GM21529 (cell line): ENCODE measurements at regions not wholly inside any gene's neighbourhood (a gene's known extent, or its start where the extent isn't known, plus 50 kb on each side); places are given as distances from the start of the nearest gene placed in this dataset.
"Not testable (repeated sequence)": the region's sequence is repeated elsewhere in the genome, so short reads cannot be mapped to it uniquely, and the experiment has no call there.

Experiments
- ATAC-seq: cut with Tn5 transposase; IDR thresholded peaks from one replicate; pipeline ENCODE4 v1.9.1; 2021; ENCODE audit not compliant: unreplicated experiment

DNA sequence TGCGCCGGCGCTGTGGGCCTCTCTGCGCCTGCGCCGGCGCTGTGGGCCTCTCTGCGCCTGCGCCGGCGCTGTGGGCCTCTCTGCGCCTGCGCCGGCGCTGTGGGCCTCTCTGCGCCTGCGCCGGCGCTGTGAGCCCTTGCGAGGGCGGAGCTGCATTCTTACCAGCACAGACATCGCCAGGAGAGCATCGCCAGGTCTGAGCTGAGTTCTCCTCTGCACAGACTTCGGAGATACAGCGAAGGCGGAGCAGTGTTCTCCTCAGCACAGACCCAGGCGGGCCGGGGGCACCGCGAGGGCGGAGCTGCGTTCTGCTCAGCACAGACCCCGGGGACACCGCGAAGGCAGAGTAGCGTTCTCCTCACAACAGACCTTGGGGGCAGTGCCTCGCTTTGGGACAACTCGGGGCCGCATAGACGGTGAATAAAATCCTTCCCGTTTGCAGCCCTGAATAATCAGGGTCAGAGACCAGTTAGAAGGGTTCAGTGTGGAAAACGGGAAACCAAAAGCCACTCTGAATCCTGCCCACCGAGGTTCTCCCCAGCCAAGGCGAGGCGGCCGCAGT is 1268.1 kb downstream of the FOXD4L5 start:
- peak; percentile 51 for ATAC-seq

- ATAC-seq = not testable (repeated sequence)
These were observed 1268.8 kb downstream of the FOXD4L5 start for GRCh38 chr9:64016246-64016645.

- ATAC-seq = no peak
These were observed 1269.9 kb downstream of the FOXD4L5 start for GRCh38 chr9:64015136-64015535.

DNA sequence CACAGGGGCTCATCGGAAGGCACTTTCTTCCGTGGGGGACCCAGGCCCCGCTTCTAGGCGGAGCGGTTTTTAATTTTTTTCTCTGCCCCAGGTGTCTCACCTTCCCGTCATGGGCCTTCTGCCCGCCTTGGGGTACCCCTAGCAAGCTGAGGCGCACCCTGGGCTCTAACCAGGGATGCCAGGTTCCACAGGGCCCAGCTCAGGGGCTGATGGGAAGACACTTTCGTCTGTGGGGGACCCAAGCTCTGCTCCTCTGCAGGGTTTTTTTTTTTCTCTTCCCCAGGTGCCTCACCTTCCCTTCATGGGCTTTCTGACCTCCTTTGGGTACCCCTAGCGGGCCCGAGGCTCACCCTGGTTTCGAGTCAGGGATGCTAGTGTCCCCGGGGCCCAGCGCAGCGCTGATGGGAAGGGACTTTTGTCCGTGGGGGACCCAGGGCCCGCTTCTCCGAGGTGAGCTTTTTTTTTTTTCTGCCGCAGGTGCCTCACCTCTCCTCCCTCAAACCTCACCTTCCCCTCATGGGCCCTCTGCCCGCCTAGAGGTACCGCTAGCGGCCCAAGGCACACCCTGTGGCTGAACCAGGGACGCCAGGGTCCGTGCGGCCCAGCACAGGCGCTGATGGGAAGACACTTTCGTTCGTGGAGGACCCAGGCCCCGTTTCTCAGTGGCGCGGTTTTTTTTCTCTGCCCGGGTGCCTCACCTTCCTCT is 1270.5 kb downstream of the FOXD4L5 start:
- ATAC-seq = not testable (repeated sequence)

GRCh38 chr9:64013122-64013521 is 1271.9 kb downstream of the FOXD4L5 start:
- not testable (repeated sequence) for ATAC-seq

DNA sequence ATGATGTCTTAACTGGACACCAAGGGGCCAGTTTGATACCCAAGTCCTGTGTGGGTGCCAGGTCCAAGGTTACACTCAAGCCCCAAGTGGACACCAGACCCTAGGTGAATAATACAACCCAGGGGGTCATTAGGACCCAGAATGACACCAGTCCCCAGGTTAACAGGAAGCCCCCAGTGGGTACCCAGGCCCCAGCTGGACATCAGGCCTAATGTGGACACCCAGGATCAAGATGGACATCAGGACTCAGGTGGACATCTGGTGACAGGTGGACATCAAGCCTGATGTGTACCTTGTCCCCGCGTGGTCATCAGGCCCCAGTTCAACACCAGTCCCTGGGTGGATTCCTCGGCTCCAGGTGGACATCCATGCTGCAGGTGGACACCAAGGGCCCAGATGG is 1273.0 kb downstream of the FOXD4L5 start:
- ATAC-seq = not testable (repeated sequence)

GRCh38 chr9:63979741-63980140 is 1305.3 kb downstream of the FOXD4L5 start:
- ATAC-seq = not testable (repeated sequence)
